Esophagus muscularis mucosa (tissue), 3 donors: ENCODE measurements at regions not wholly inside any gene's neighbourhood (a gene's known extent, or its start where the extent isn't known, plus 50 kb on each side); places are given as distances from the start of the nearest gene placed in this dataset.

Experiments
- POLR2A ChIP-seq: fragments of 450-650 bp; IDR thresholded peaks from one replicate; pipeline ENCODE4 v1.6.1; 2017; ENCODE audit warnings: antibody characterized with exemption, moderate library complexity, mild to moderate bottlenecking, low read depth
- POLR2AphosphoS5 ChIP-seq, 2 donors: sonication (generic); formaldehyde crosslinking; IDR thresholded peaks; one replicate each; pipeline ENCODE4 v1.6.1; 2017; ENCODE audit warnings: antibody characterized with exemption in 2 of 2
- TF ChIP-seq, protein P1 (sequence below), 3 experiments: fragments of 200-600 bp in 2 of 3; fragments of 450-650 bp in 1 of 3; sonication (generic) in 2 of 3; IDR thresholded peaks; one replicate each; pipeline ENCODE4 v1.5.1; 2017 to 2019; ENCODE audit warnings: antibody characterized with exemption in 3 of 3, mild to moderate bottlenecking in 2 of 3, moderate library complexity in 1 of 3

DNA sequence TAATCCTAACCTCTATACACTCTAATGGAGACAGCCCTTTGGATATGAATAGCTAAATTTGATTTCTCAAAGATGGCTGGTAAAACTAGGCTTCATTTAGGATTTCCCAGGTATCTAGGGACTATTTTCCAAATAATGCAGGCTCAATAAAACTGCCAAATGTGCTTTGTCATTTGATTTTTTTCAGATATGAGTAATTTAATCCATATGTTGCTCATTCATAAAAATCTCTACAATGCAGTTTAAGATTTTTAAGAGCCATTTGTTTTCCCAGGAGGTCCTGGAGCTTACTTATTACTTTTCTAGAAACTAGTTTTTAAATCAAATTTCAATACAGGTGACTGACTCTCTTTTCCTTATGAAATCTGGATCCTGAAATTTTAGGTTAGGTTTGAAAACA is 349.3 kb upstream of the SLC24A2 start:
- TF ChIP-seq POLR2A = no peak
- TF ChIP-seq, protein P1, sequence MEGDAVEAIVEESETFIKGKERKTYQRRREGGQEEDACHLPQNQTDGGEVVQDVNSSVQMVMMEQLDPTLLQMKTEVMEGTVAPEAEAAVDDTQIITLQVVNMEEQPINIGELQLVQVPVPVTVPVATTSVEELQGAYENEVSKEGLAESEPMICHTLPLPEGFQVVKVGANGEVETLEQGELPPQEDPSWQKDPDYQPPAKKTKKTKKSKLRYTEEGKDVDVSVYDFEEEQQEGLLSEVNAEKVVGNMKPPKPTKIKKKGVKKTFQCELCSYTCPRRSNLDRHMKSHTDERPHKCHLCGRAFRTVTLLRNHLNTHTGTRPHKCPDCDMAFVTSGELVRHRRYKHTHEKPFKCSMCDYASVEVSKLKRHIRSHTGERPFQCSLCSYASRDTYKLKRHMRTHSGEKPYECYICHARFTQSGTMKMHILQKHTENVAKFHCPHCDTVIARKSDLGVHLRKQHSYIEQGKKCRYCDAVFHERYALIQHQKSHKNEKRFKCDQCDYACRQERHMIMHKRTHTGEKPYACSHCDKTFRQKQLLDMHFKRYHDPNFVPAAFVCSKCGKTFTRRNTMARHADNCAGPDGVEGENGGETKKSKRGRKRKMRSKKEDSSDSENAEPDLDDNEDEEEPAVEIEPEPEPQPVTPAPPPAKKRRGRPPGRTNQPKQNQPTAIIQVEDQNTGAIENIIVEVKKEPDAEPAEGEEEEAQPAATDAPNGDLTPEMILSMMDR (IDR thresholded peaks at IDR 0.05) = no peak
- TF ChIP-seq POLR2AphosphoS5 (IDR thresholded peaks at IDR 0.05) = no peak
